Esophagus squamous epithelium (tissue), 4 donors: ENCODE measurements at regions not wholly inside any gene's neighbourhood (a gene's known extent, or its start where the extent isn't known, plus 50 kb on each side); places are given as distances from the start of the nearest gene placed in this dataset.

Experiments used
- POLR2A ChIP-seq, 4 donors: fragments of 450-650 bp; IDR thresholded peaks; one replicate each; pipeline ENCODE4 v1.6.1; 2017; ENCODE audit warnings: antibody characterized with exemption in 4 of 4, mild to moderate bottlenecking in 4 of 4, moderate library complexity in 3 of 4
- TF ChIP-seq, protein P1 (sequence below), 6 experiments: fragments of 450-650 bp in 4 of 6; fragments of 200-600 bp in 2 of 6; sonication (generic) in 2 of 6; IDR thresholded peaks; one replicate each; pipeline ENCODE4 v1.5.1; 2016 to 2019; ENCODE audit warnings: antibody characterized with exemption in 6 of 6, mild to moderate bottlenecking in 4 of 6, moderate library complexity in 4 of 6

DNA sequence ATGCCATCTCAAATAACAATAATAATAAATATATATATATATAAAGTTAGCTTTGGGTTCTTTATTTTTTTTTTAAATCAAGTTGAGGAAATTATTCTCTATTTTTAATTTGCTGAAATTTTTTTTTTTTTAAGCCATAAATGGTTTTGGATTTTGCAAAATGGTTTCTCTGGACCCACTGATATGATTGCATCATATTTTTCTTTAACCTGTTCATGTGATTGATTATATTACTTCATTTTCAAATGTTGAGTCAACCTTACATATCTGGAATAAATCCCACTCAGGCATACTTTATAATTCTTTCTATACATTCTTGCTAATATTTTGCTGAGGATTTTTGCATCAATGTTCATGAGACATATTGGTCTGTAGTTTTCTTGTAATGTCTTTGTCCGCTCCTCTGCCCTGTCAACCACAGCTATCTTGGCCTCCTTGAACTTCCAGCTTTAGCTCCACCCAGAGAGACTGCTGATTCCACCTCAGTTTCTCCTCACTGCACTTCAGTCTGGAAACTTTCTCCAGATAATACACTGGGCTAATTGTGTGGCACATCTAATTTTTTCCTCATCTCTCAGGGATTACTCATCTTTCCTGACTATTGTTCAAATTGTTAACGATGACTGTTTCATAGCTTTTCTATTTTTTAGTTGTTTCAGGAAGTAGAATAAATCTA is 160.9 kb upstream of the GIMD1 start:
- TF ChIP-seq, protein P1, sequence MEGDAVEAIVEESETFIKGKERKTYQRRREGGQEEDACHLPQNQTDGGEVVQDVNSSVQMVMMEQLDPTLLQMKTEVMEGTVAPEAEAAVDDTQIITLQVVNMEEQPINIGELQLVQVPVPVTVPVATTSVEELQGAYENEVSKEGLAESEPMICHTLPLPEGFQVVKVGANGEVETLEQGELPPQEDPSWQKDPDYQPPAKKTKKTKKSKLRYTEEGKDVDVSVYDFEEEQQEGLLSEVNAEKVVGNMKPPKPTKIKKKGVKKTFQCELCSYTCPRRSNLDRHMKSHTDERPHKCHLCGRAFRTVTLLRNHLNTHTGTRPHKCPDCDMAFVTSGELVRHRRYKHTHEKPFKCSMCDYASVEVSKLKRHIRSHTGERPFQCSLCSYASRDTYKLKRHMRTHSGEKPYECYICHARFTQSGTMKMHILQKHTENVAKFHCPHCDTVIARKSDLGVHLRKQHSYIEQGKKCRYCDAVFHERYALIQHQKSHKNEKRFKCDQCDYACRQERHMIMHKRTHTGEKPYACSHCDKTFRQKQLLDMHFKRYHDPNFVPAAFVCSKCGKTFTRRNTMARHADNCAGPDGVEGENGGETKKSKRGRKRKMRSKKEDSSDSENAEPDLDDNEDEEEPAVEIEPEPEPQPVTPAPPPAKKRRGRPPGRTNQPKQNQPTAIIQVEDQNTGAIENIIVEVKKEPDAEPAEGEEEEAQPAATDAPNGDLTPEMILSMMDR (IDR thresholded peaks at IDR 0.05) = no peak
- no peak for TF ChIP-seq POLR2A (IDR thresholded peaks at IDR 0.05)
